22Rv1 (cell line): ENCODE measurements at regions not wholly inside any gene's neighbourhood (a gene's known extent, or its start where the extent isn't known, plus 50 kb on each side); places are given as distances from the start of the nearest gene placed in this dataset.

Experiments used
- H3K27ac ChIP-seq: fragments of 450-650 bp; 2 replicates; pipeline ENCODE4 v1.5.1; 2017
- CTCF ChIP-seq: fragments of 450-650 bp; IDR thresholded peaks from 2 replicates; pipeline ENCODE4 v1.5.1; 2017; ENCODE audit warnings: mild to moderate bottlenecking
- ZFX ChIP-seq: fragments of 450-650 bp; IDR thresholded peaks from 2 replicates; pipeline ENCODE4 v1.6.1; 2017; ENCODE audit warnings: antibody characterized with exemption, borderline replicate concordance

- TF ChIP-seq ZFX (no peak), CTCF (no peak)
- no peak overlapping the region for H3K27ac ChIP-seq
These were observed 165.2 kb downstream of the NTMT2 start for GRCh38 chr1:170310951-170311350.

GRCh38 chr1:170313306-170313705, 167.5 kb downstream of the NTMT2 start:
- H3K27ac ChIP-seq, result no peak overlapping the region
- no peak for TF ChIP-seq CTCF
- TF ChIP-seq ZFX, result no peak

GRCh38 chr1:170316270-170316669, 170.5 kb downstream of the NTMT2 start:
- TF ChIP-seq ZFX (no peak), CTCF (no peak)
- no peak overlapping the region for H3K27ac ChIP-seq

GRCh38 chr1:170318141-170318540, 172.4 kb downstream of the NTMT2 start:
- no peak overlapping the region for H3K27ac ChIP-seq
- no peak for TF ChIP-seq ZFX
- no peak for TF ChIP-seq CTCF

GRCh38 chr1:170318736-170319135, 173.0 kb downstream of the NTMT2 start:
- no peak for TF ChIP-seq ZFX
- TF ChIP-seq CTCF, result no peak
- no peak overlapping the region for H3K27ac ChIP-seq

- TF ChIP-seq CTCF (no peak), ZFX (no peak)
- H3K27ac ChIP-seq, result no peak overlapping the region
These were observed 175.4 kb downstream of the NTMT2 start for GRCh38 chr1:170321113-170321512.

GRCh38 chr1:170326186-170326585, 180.4 kb downstream of the NTMT2 start:
- H3K27ac ChIP-seq, result no peak overlapping the region
- TF ChIP-seq CTCF, result no peak
- TF ChIP-seq ZFX, result no peak
